ENCODE measurements at regions not wholly inside any gene's neighbourhood (a gene's known extent, or its start where the extent isn't known, plus 50 kb on each side); places are given as distances from the start of the nearest gene placed in this dataset.

- H3K4me3 ChIP-seq (ENCODE audit: control insufficient read depth, low read depth, low read length) = no peak overlapping the region
- DNase-seq (ENCODE audit: low read depth) = no peak
- TF ChIP-seq, protein P1, sequence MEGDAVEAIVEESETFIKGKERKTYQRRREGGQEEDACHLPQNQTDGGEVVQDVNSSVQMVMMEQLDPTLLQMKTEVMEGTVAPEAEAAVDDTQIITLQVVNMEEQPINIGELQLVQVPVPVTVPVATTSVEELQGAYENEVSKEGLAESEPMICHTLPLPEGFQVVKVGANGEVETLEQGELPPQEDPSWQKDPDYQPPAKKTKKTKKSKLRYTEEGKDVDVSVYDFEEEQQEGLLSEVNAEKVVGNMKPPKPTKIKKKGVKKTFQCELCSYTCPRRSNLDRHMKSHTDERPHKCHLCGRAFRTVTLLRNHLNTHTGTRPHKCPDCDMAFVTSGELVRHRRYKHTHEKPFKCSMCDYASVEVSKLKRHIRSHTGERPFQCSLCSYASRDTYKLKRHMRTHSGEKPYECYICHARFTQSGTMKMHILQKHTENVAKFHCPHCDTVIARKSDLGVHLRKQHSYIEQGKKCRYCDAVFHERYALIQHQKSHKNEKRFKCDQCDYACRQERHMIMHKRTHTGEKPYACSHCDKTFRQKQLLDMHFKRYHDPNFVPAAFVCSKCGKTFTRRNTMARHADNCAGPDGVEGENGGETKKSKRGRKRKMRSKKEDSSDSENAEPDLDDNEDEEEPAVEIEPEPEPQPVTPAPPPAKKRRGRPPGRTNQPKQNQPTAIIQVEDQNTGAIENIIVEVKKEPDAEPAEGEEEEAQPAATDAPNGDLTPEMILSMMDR (IDR thresholded peaks at IDR 0.05; ENCODE audit: control insufficient read depth, insufficient read depth, low read depth, low read length, missing control alignments) = no peak
These were observed 145.6 kb upstream of the ZNF32 start for GRCh38 chr10:43794181-43794815.

DNA sequence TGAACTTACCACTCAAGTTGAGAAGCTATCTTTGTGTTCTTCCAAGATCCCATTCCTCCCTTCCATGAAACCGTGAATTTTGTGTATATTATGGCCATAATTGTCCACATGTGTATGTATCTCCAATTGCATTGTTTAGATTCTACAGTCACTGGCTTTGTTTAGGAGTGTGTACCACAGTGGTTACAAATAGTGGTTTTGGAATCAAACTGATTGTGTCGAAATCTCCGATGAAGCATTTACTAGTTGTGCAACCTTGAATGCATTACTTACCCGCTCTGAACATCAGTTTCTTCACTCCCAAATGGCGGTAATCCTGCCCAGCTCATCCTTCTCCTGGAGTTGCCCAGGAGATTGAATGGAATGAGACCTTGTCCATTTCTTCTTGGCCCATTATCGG, 145.0 kb upstream of the ZNF32 start:
- peak; percentile 76 for DNase-seq (ENCODE audit: low read depth)
- no peak overlapping the region for H3K4me3 ChIP-seq (ENCODE audit: control insufficient read depth, low read depth, low read length)
- TF ChIP-seq, protein P1 (IDR thresholded peaks at IDR 0.05; ENCODE audit: control insufficient read depth, insufficient read depth, low read depth, low read length, missing control alignments) = no peak

DNA sequence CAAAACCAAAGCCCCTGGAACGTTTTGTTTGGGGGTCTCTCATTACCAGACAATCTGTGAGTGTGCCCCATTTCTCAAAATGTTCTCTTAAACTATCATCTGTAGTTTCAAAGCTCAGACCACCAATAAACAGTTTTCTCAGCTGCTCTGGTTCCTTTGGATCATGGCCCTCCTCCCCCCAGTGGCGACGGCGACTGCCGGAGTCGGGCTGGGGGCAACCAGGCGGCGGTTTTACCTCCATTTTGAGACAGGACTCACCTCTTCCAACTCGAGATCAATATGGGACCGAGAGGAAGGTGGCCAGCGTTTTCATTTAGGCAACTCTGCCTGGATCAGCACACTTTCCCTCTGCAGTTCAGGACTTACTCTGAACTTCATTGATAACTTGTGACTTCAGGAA, 141.5 kb upstream of the ZNF32 start:
- TF ChIP-seq, protein P1 (IDR thresholded peaks at IDR 0.05; ENCODE audit: control insufficient read depth, insufficient read depth, low read depth, low read length, missing control alignments) = no peak
- DNase-seq (ENCODE audit: low read depth) = no peak
- H3K4me3 ChIP-seq (ENCODE audit: control insufficient read depth, low read depth, low read length) = no peak overlapping the region

DNA sequence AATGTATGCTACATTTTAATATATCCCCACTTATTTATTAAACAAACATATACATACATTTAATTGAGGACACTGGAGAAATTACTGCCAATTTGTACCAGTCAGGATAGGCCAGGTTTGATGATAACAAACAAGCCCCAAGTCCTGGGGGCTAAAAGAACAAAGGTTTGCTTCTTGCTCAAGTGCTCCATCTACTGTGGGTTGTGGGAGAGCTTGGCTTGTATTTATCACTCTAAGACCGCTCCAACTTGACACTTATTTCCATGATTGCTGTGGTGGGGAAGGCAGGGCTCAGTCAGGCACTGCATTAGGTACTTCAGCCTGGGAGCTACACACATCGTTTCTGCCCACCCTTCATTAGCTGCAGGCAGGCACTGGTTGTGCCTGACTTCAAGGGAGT, 136.6 kb upstream of the ZNF32 start:
- TF ChIP-seq, protein P1 (IDR thresholded peaks at IDR 0.05; ENCODE audit: control insufficient read depth, insufficient read depth, low read depth, low read length, missing control alignments) = peak; percentile 21
- no peak for DNase-seq (ENCODE audit: low read depth)
- no peak overlapping the region for H3K4me3 ChIP-seq (ENCODE audit: control insufficient read depth, low read depth, low read length)

DNA sequence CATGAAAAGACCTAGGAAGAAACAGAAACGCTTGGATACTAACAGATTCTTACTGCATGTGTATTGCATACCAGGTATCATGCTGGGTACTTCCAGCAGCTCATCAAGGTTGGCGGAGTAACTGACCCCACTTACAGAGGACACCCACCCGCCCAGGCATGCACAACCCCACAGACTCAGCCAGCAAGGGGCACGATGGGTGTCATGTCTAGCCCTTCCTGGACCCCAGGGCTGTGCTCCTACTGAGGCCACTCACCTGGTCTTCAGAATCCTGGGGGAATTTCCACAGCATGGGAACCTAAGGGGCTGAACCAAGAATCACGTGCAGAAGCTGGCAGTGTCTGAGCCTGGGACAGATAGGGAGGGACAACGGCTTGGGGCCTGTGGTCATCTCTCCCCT, 134.1 kb upstream of the ZNF32 start:
- no peak overlapping the region for H3K4me3 ChIP-seq (ENCODE audit: control insufficient read depth, low read depth, low read length)
- TF ChIP-seq, protein P1 (IDR thresholded peaks at IDR 0.05; ENCODE audit: control insufficient read depth, insufficient read depth, low read depth, low read length, missing control alignments) = no peak
- no peak for DNase-seq (ENCODE audit: low read depth)

- TF ChIP-seq, protein P1 (IDR thresholded peaks at IDR 0.05; ENCODE audit: control insufficient read depth, insufficient read depth, low read depth, low read length, missing control alignments) = no peak
- no peak for DNase-seq (ENCODE audit: low read depth)
- no peak overlapping the region for H3K4me3 ChIP-seq (ENCODE audit: control insufficient read depth, low read depth, low read length)
These were observed 133.0 kb upstream of the ZNF32 start for GRCh38 chr10:43781480-43782361.
